Sigmoid colon (tissue), 6 donors: ENCODE measurements at regions not wholly inside any gene's neighbourhood (a gene's known extent, or its start where the extent isn't known, plus 50 kb on each side); places are given as distances from the start of the nearest gene placed in this dataset.

ENCODE experiments used
- DNase-seq: peaks from one replicate; pipeline ENCODE4 v3.0.0-alpha.2; 2019
- H3K27ac ChIP-seq, 4 donors: fragments of 200-600 bp; sonication (generic); one replicate each; pipeline ENCODE4 v1.5.1; 2016 to 2019; ENCODE audit warnings: mild to moderate bottlenecking in 1 of 4
- H3K27me3 ChIP-seq, 3 donors: fragments of 200-600 bp; sonication (generic); one replicate each; pipeline ENCODE4 v1.5.1; 2019; ENCODE audit warnings: mild to moderate bottlenecking in 1 of 3
- H3K36me3 ChIP-seq, 4 donors: fragments of 200-600 bp; sonication (generic); one replicate each; pipeline ENCODE4 v1.5.1; 2016 to 2019
- H3K4me1 ChIP-seq, 4 donors: fragments of 200-600 bp; sonication (generic); one replicate each; pipeline ENCODE4 v1.5.1; 2017 to 2019
- H3K4me3 ChIP-seq, 4 donors: fragments of 200-600 bp; sonication (generic); one replicate each; pipeline ENCODE4 v1.5.1; 2017 to 2019; ENCODE audit warnings: mild to moderate bottlenecking in 2 of 4, moderate library complexity in 1 of 4
- H3K9me3 ChIP-seq, 4 donors: fragments of 200-600 bp in 3 of 4; sonication (generic) in 3 of 4; one replicate each; pipeline versions ENCODE4 v1.5.1 to v1.6.1; 2013 to 2019
- CTCF ChIP-seq, 4 experiments: fragments of 450-650 bp in 3 of 4; fragments of 200-600 bp in 1 of 4; IDR thresholded peaks; one replicate each; pipeline ENCODE4 v1.5.1; 2016 to 2019; ENCODE audit warnings: antibody characterized with exemption in 4 of 4, mild to moderate bottlenecking in 3 of 4, moderate library complexity in 2 of 4
- EP300 ChIP-seq, 4 donors: sonication (generic); formaldehyde crosslinking; IDR thresholded peaks; one replicate each; pipeline ENCODE4 v1.6.1; 2017; ENCODE audit warnings: antibody characterized with exemption in 4 of 4
- POLR2A ChIP-seq, 2 donors: fragments of 450-650 bp; IDR thresholded peaks; one replicate each; pipeline ENCODE4 v1.6.1; 2016; ENCODE audit warnings: antibody characterized with exemption in 2 of 2, mild to moderate bottlenecking in 2 of 2, moderate library complexity in 2 of 2
- POLR2AphosphoS5 ChIP-seq, 4 donors: sonication (generic); formaldehyde crosslinking; IDR thresholded peaks; one replicate each; pipeline ENCODE4 v1.6.1; 2017; ENCODE audit warnings: antibody characterized with exemption in 4 of 4
- WGBS, 2 donors: extraction: QIAGEN DNeasy Blood & Tissue Kit; methylation state at CpG; one replicate each; pipeline ENCODE4 v1.1.7; 2013; 5-methylcytosine and 5-hydroxymethylcytosine counted together
- intact Hi-C: fragments of 100-400 bp; cut with DNase I; formaldehyde crosslinking; loops from one replicate; pipeline ENCODE4 v1.15.1; 2023
- donor health status: healthy with polysubstance abuse.
- donor health status: healthy.

GRCh38 chr3:82354228-82354627 lies 592.8 kb upstream of the GBE1 start:
- H3K9me3 ChIP-seq = no peaks in the 10 kb centered on the region
- H3K4me3 ChIP-seq = no peak overlapping the region
- no peaks in the 10 kb centered on the region for H3K36me3 ChIP-seq
- intact Hi-C loops = no loop called here
- H3K27me3 ChIP-seq = no peaks in the 10 kb centered on the region
- H3K4me1 ChIP-seq = no peaks in the 10 kb centered on the region
- TF ChIP-seq CTCF (IDR thresholded peaks at IDR 0.05) = no peak
- no peak for TF ChIP-seq POLR2AphosphoS5 (IDR thresholded peaks at IDR 0.05)
- no peak for TF ChIP-seq POLR2A (IDR thresholded peaks at IDR 0.05)
- TF ChIP-seq EP300 (IDR thresholded peaks at IDR 0.05) = no peak
- WGBS, 2 donors = 74% methylated on average over 4 of the region's 4 CpGs
- no peak overlapping the region for H3K27ac ChIP-seq
- no peak for DNase-seq

- no peak for DNase-seq
- Histone ChIP-seq H3K36me3 (no peaks in the 10 kb centered on the region), H3K27ac (no peak overlapping the region), H3K9me3 (no peaks in the 10 kb centered on the region), H3K4me1 (no peaks in the 10 kb centered on the region), H3K27me3 (no peaks in the 10 kb centered on the region), H3K4me3 (no peak overlapping the region)
- intact Hi-C loops = no loop called here
- TF ChIP-seq POLR2A (IDR thresholded peaks at IDR 0.05) (no peak), EP300 (IDR thresholded peaks at IDR 0.05) (no peak), CTCF (IDR thresholded peaks at IDR 0.05) (no peak), POLR2AphosphoS5 (IDR thresholded peaks at IDR 0.05) (no peak)
- WGBS, 2 donors = 62 to 79% methylated on average over 6 of the region's 6 CpGs
Observed at GRCh38 chr3:82353306-82354171, 592.1 kb upstream of the GBE1 start.

- no peak for TF ChIP-seq POLR2AphosphoS5 (IDR thresholded peaks at IDR 0.05)
- no peak for TF ChIP-seq EP300 (IDR thresholded peaks at IDR 0.05)
- TF ChIP-seq POLR2A (IDR thresholded peaks at IDR 0.05) = no peak
- TF ChIP-seq CTCF (IDR thresholded peaks at IDR 0.05) = no peak
- Histone ChIP-seq H3K27ac (no peak overlapping the region), H3K4me3 (no peak overlapping the region), H3K36me3 (no peaks in the 10 kb centered on the region), H3K9me3 (no peaks in the 10 kb centered on the region), H3K4me1 (no peaks in the 10 kb centered on the region), H3K27me3 (no peaks in the 10 kb centered on the region)
- no peak for DNase-seq
- intact Hi-C loops = no loop called here
- WGBS, 2 donors = 89 to 94% methylated on average over 1 of the region's 1 CpG
Observed at GRCh38 chr3:82347585-82347984, 586.1 kb upstream of the GBE1 start.

GRCh38 chr3:82342521-82342920 lies 581.1 kb upstream of the GBE1 start:
- WGBS, 2 donors = 64 to 75% methylated on average over 3 of the region's 3 CpGs
- no peak for DNase-seq

More at GRCh38 chr3:82342521-82342920, 581.1 kb upstream of the GBE1 start:
- H3K4me3 ChIP-seq = no peak overlapping the region
- TF ChIP-seq POLR2AphosphoS5 (IDR thresholded peaks at IDR 0.05) (no peak), EP300 (IDR thresholded peaks at IDR 0.05) (no peak), POLR2A (IDR thresholded peaks at IDR 0.05) (no peak), CTCF (IDR thresholded peaks at IDR 0.05) (no peak)
- no peak overlapping the region for H3K27ac ChIP-seq
- no peaks in the 10 kb centered on the region for H3K4me1 ChIP-seq
- H3K9me3 ChIP-seq = no peaks in the 10 kb centered on the region
- H3K27me3 ChIP-seq = no peaks in the 10 kb centered on the region
- no peaks in the 10 kb centered on the region for H3K36me3 ChIP-seq
- intact Hi-C loops = no loop called here
